ENCODE measurements at regions not wholly inside any gene's neighbourhood (a gene's known extent, or its start where the extent isn't known, plus 50 kb on each side); places are given as distances from the start of the nearest gene placed in this dataset.

DNA sequence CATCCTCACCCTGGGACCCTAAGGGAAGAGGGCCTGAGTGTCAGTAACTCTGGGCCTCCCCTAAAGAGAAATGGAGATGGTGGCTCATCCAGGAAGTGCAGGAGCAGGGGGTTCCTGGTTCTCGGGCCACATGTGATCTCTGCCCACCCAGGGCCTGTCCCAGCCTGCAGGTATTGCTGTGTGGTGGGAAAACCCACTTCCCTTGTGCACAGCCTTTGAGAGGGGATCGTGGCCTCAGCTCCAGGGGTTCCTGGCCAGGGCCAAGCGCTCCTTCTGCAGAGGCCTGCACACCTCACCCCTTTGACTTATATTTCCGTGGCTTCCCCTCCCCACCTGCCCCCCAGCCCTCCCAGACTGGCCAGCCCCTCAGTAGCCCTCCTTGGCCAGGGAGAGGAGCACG, 213.5 kb downstream of the OR4C45 start:
- no peak for DNase-seq (ENCODE audit: low read depth in 2 of 2)
- TF ChIP-seq CTCF (IDR thresholded peaks at IDR 0.05; ENCODE audit: low read depth, low read length) = no peak
- no peak overlapping the region for H3K4me3 ChIP-seq (replicated peaks in 1 of 2; ENCODE audit: low read depth in 2 of 2, low read length in 2 of 2)

DNA sequence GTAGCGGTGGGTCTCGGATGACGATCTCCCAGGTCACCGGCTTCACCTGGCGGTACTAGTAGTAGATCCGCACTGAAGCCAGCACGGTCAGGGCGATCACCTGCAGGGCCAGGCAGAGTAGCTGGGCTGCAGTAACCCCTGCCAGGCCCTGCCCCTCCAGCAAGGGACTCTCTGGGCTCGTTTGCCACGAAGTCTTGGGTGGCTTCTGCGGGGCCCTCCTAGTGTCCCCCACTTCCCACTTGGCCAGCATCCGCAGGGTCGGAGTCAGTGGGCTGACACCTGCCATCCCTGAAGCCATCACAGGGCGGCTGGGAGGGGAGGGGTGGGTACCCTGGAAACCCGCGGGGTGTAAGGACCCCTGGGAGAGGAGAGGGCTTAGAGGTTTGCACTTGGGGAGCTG, 214.0 kb downstream of the OR4C45 start:
- no peak for DNase-seq (ENCODE audit: low read depth in 2 of 2)
- no peak for TF ChIP-seq CTCF (IDR thresholded peaks at IDR 0.05; ENCODE audit: low read depth, low read length)
- H3K4me3 ChIP-seq (replicated peaks in 1 of 2; ENCODE audit: low read depth in 2 of 2, low read length in 2 of 2) = no peak overlapping the region

DNA sequence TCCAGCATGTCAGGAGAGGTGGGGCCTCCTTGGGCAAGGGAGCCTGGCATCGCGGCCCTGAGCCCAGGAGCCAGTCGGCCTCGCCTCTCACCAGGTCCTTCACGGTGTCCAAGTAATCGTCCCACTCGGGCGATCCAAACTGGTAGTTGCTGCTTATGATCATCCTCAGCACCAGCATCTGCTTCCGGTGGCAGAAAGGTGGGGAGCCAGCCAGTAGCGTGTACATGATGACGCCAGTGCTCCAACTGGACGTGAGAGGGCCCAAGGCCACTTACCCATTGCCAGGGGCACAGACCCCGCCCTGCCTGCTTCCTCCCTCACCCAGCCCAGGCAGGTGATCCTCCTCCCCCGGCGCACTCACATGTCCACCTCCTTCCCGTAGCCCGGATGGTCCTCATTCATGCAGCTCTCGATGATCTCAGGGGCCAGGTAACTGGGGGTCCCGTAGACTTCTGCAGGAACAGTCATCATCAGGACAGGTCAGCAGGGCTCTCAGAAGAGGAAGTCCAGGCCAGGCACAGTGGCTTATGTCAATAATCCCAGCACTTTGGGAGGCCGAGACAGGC, 214.7 kb downstream of the OR4C45 start:
- no peak overlapping the region for H3K4me3 ChIP-seq (replicated peaks in 1 of 2; ENCODE audit: low read depth in 2 of 2, low read length in 2 of 2)
- no peak for TF ChIP-seq CTCF (IDR thresholded peaks at IDR 0.05; ENCODE audit: low read depth, low read length)
- no peak for DNase-seq (ENCODE audit: low read depth in 2 of 2)

GRCh38 chr11:50267851-50268250, 235.2 kb downstream of the OR4C45 start:
- no peak for TF ChIP-seq CTCF (IDR thresholded peaks at IDR 0.05; ENCODE audit: low read depth, low read length)

GRCh38 chr11:50275133-50275532, 242.5 kb downstream of the OR4C45 start:
- no peak for DNase-seq (ENCODE audit: low read depth in 2 of 2)
- no peak for TF ChIP-seq CTCF (IDR thresholded peaks at IDR 0.05; ENCODE audit: low read depth, low read length)
- no peak overlapping the region for H3K4me3 ChIP-seq (replicated peaks in 1 of 2; ENCODE audit: low read depth in 2 of 2, low read length in 2 of 2)

More at GRCh38 chr11:50267851-50268250, 235.2 kb downstream of the OR4C45 start:
- H3K4me3 ChIP-seq (replicated peaks in 1 of 2; ENCODE audit: low read depth in 2 of 2, low read length in 2 of 2) = no peak overlapping the region
- DNase-seq (ENCODE audit: low read depth in 2 of 2) = no peak

DNA sequence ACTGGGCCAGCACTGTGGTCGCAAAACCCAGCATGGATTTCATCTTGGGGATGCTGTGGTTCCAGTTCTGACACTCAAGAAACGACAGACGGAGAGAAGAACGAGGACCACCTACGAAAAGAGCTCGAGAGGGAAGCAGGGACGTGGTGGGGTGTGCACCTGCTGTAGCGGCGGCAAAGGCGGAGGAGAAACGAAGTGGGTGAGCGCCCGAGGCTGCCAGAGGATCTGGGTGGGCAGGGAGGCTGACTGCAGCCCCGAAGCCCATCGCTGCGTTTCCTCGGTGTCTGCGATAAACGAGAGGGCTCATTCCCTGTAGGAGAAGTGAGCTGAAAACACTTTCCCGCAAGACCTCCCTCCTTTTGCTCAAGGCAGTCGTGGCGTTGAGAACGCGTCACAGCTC, 246.1 kb downstream of the OR4C45 start:
- no peak for TF ChIP-seq CTCF (IDR thresholded peaks at IDR 0.05; ENCODE audit: low read depth, low read length)
- no peak overlapping the region for H3K4me3 ChIP-seq (replicated peaks in 1 of 2; ENCODE audit: low read depth in 2 of 2, low read length in 2 of 2)
- no peak for DNase-seq (ENCODE audit: low read depth in 2 of 2)

All from cardiac fibroblast (primary cell).